ENCODE measurements at regions not wholly inside any gene's neighbourhood (a gene's known extent, or its start where the extent isn't known, plus 50 kb on each side); places are given as distances from the start of the nearest gene placed in this dataset.
"Not testable (repeated sequence)": the region's sequence is repeated elsewhere in the genome, so short reads cannot be mapped to it uniquely, and the experiment has no call there.

GRCh38 chr1:157255891-157256290 is 117.7 kb upstream of the ETV3 start:
- DNase-seq (ENCODE audit: low read depth), result not testable (repeated sequence)

GRCh38 chr1:157254183-157254582 is 116.0 kb upstream of the ETV3 start:
- not testable (repeated sequence) for DNase-seq (ENCODE audit: low read depth)

- DNase-seq (ENCODE audit: low read depth), result no peak
Measured at GRCh38 chr1:157252473-157252872, 114.3 kb upstream of the ETV3 start.

GRCh38 chr1:157249739-157250138 is 111.5 kb upstream of the ETV3 start:
- DNase-seq (ENCODE audit: low read depth), result no peak

- no peak for DNase-seq (ENCODE audit: low read depth)
Measured at GRCh38 chr1:157249326-157249725, 111.1 kb upstream of the ETV3 start.

- not testable (repeated sequence) for DNase-seq (ENCODE audit: low read depth)
Measured at GRCh38 chr1:157247764-157248049, 109.5 kb upstream of the ETV3 start.

GRCh38 chr1:157247005-157247763 is 109.0 kb upstream of the ETV3 start:
- no peak for DNase-seq (ENCODE audit: low read depth)

GRCh38 chr1:157245823-157246222 is 107.6 kb upstream of the ETV3 start:
- DNase-seq (ENCODE audit: low read depth), result no peak

GRCh38 chr1:157241185-157241538 is 103.0 kb upstream of the ETV3 start:
- no peak for DNase-seq (ENCODE audit: low read depth)

GRCh38 chr1:157240495-157241184 is 102.4 kb upstream of the ETV3 start:
- no peak for DNase-seq (ENCODE audit: low read depth)

GRCh38 chr1:157239936-157240335 is 101.7 kb upstream of the ETV3 start:
- no peak for DNase-seq (ENCODE audit: low read depth)

- DNase-seq (ENCODE audit: low read depth), result no peak
Measured at GRCh38 chr1:157238585-157238984, 100.4 kb upstream of the ETV3 start.

- no peak for DNase-seq (ENCODE audit: low read depth)
Measured at GRCh38 chr1:157237981-157238380, 99.8 kb upstream of the ETV3 start.

GRCh38 chr1:157237522-157237921 is 99.3 kb upstream of the ETV3 start:
- no peak for DNase-seq (ENCODE audit: low read depth)

- DNase-seq (ENCODE audit: low read depth), result no peak
Measured at GRCh38 chr1:157236072-157236471, 97.9 kb upstream of the ETV3 start.

- DNase-seq (ENCODE audit: low read depth), result no peak
Measured at GRCh38 chr1:157235307-157235706, 97.1 kb upstream of the ETV3 start.

GRCh38 chr1:157234705-157235273 is 96.6 kb upstream of the ETV3 start:
- DNase-seq (ENCODE audit: low read depth), result no peak

- no peak for DNase-seq (ENCODE audit: low read depth)
Measured at GRCh38 chr1:157233131-157233530, 94.9 kb upstream of the ETV3 start.

- no peak for DNase-seq (ENCODE audit: low read depth)
Measured at GRCh38 chr1:157231846-157232525, 93.8 kb upstream of the ETV3 start.

GRCh38 chr1:157230500-157230899 is 92.3 kb upstream of the ETV3 start:
- DNase-seq (ENCODE audit: low read depth), result no peak

- DNase-seq (ENCODE audit: low read depth), result no peak
Measured at GRCh38 chr1:157227700-157228099, 89.5 kb upstream of the ETV3 start.

GRCh38 chr1:157226739-157227138 is 88.5 kb upstream of the ETV3 start:
- no peak for DNase-seq (ENCODE audit: low read depth)

GRCh38 chr1:157219600-157219999 is 81.4 kb upstream of the ETV3 start:
- DNase-seq (ENCODE audit: low read depth), result no peak

All from activated gamma-delta T cell treated with anti-CD3 and anti-CD28 coated beads, Interleukin-2, amount 50 U/mL, for 16 hours (primary cell).